HCT116 (cell line): ENCODE measurements at regions not wholly inside any gene's neighbourhood (a gene's known extent, or its start where the extent isn't known, plus 50 kb on each side); places are given as distances from the start of the nearest gene placed in this dataset.

Experiments used
- EGR1 ChIP-seq: IDR thresholded peaks from 2 replicates; pipeline ENCODE4 v1.6.1; 2012; ENCODE audit warnings: low read depth
- EZH2 ChIP-seq: fragments of 200-600 bp; sonication (generic); IDR thresholded peaks from 2 replicates; pipeline ENCODE4 v1.6.1; 2017; ENCODE audit warnings: antibody characterized with exemption, mixed run types
- EZH2phosphoT487 ChIP-seq: fragments of 200-600 bp; IDR thresholded peaks from 2 replicates; pipeline ENCODE4 v1.6.1; 2018; ENCODE audit warnings: antibody characterized with exemption, borderline replicate concordance
- POLR2A ChIP-seq: IDR thresholded peaks from 2 replicates; pipeline ENCODE4 v1.7.0; 2011; ENCODE audit warnings: borderline replicate concordance; ENCODE audit not compliant: insufficient read depth, insufficient read length; ENCODE audit errors: extremely low read depth
- RAD21 ChIP-seq: IDR thresholded peaks from 2 replicates; pipeline ENCODE4 v1.6.1; 2012; ENCODE audit warnings: low read depth, mild to moderate bottlenecking
- SIN3A ChIP-seq: IDR thresholded peaks from 2 replicates; pipeline ENCODE4 v1.6.1; 2012; ENCODE audit warnings: low read depth
- SP1 ChIP-seq: IDR thresholded peaks from 2 replicates; pipeline ENCODE4 v1.6.1; 2012; ENCODE audit warnings: low read depth
- SRF ChIP-seq: IDR thresholded peaks from 2 replicates; pipeline ENCODE4 v1.6.1; 2012; ENCODE audit warnings: low read depth
- TCF7L2 ChIP-seq: IDR thresholded peaks from 2 replicates; pipeline ENCODE4 v1.7.0; 2011; ENCODE audit warnings: borderline replicate concordance, inconsistent platforms; ENCODE audit not compliant: insufficient read depth, insufficient read length; ENCODE audit errors: extremely low read depth
- ZNF274 ChIP-seq: fragments of 200-500 bp; sonication (Bioruptor generic); IDR thresholded peaks from 2 replicates; pipeline ENCODE4 v1.6.1; 2014; ENCODE audit warnings: mild to moderate bottlenecking, low read depth, low read length, inconsistent platforms
- TF ChIP-seq, protein P1 (sequence below): IDR thresholded peaks from 2 replicates; pipeline ENCODE4 v1.6.1; 2012; ENCODE audit warnings: low read depth
- TF ChIP-seq, protein P2 (sequence below), 3 experiments: fragments of 200-600 bp in 1 of 3; sonication (generic) in 1 of 3; IDR thresholded peaks in 2 of 3; conservative IDR thresholded peaks in 1 of 3; 2 replicates each; pipeline ENCODE4 v1.5.1; 2012 to 2017; ENCODE audit warnings: low read depth in 2 of 3, low read length in 2 of 3, antibody characterized with exemption in 1 of 3, borderline replicate concordance in 1 of 3, control low read depth in 1 of 3, mild to moderate bottlenecking in 1 of 3, mixed read lengths in 1 of 3, mixed run types in 1 of 3, moderate library complexity in 1 of 3; ENCODE audit not compliant: insufficient read depth in 1 of 3

DNA sequence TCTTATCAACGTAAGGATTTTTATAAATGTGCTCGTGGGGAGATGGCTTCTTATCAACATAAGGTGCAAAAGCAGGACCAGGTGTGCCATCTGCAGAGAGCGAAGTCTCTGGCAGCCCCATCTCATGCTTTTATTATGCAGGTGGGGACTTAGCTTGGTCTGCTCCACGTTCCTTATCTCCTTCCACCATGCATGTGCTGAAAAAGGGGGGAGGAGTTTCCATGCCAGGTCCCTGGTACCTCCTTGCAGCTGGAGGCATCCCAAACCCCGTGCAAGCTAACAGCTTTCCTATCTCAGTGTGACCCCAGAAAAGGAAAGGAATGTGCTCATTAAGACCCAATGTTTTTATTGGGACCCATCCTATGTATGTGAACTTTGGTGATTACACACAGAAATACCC, 608.5 kb downstream of the TMEM121 start:
- TF ChIP-seq SIN3A (no peak), ZNF274 (no peak), POLR2A (no peak), RAD21 (no peak), TCF7L2 (no peak), EZH2 (no peak), SRF (no peak), EGR1 (no peak), EZH2phosphoT487 (no peak), SP1 (no peak)
- TF ChIP-seq, protein P1, sequence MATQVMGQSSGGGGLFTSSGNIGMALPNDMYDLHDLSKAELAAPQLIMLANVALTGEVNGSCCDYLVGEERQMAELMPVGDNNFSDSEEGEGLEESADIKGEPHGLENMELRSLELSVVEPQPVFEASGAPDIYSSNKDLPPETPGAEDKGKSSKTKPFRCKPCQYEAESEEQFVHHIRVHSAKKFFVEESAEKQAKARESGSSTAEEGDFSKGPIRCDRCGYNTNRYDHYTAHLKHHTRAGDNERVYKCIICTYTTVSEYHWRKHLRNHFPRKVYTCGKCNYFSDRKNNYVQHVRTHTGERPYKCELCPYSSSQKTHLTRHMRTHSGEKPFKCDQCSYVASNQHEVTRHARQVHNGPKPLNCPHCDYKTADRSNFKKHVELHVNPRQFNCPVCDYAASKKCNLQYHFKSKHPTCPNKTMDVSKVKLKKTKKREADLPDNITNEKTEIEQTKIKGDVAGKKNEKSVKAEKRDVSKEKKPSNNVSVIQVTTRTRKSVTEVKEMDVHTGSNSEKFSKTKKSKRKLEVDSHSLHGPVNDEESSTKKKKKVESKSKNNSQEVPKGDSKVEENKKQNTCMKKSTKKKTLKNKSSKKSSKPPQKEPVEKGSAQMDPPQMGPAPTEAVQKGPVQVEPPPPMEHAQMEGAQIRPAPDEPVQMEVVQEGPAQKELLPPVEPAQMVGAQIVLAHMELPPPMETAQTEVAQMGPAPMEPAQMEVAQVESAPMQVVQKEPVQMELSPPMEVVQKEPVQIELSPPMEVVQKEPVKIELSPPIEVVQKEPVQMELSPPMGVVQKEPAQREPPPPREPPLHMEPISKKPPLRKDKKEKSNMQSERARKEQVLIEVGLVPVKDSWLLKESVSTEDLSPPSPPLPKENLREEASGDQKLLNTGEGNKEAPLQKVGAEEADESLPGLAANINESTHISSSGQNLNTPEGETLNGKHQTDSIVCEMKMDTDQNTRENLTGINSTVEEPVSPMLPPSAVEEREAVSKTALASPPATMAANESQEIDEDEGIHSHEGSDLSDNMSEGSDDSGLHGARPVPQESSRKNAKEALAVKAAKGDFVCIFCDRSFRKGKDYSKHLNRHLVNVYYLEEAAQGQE, result no peak
- TF ChIP-seq, protein P2, sequence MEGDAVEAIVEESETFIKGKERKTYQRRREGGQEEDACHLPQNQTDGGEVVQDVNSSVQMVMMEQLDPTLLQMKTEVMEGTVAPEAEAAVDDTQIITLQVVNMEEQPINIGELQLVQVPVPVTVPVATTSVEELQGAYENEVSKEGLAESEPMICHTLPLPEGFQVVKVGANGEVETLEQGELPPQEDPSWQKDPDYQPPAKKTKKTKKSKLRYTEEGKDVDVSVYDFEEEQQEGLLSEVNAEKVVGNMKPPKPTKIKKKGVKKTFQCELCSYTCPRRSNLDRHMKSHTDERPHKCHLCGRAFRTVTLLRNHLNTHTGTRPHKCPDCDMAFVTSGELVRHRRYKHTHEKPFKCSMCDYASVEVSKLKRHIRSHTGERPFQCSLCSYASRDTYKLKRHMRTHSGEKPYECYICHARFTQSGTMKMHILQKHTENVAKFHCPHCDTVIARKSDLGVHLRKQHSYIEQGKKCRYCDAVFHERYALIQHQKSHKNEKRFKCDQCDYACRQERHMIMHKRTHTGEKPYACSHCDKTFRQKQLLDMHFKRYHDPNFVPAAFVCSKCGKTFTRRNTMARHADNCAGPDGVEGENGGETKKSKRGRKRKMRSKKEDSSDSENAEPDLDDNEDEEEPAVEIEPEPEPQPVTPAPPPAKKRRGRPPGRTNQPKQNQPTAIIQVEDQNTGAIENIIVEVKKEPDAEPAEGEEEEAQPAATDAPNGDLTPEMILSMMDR (IDR thresholded peaks at IDR 0.05 in 2 of 3, conservative IDR thresholded peaks at IDR 0.05 in 1 of 3; ENCODE audit: borderline replicate concordance in 1 of 3, insufficient read depth in 1 of 3, low read depth in 2 of 3, low read length in 2 of 3), result no peak
